ENCODE measurements at regions not wholly inside any gene's neighbourhood (a gene's known extent, or its start where the extent isn't known, plus 50 kb on each side); places are given as distances from the start of the nearest gene placed in this dataset.

DNA sequence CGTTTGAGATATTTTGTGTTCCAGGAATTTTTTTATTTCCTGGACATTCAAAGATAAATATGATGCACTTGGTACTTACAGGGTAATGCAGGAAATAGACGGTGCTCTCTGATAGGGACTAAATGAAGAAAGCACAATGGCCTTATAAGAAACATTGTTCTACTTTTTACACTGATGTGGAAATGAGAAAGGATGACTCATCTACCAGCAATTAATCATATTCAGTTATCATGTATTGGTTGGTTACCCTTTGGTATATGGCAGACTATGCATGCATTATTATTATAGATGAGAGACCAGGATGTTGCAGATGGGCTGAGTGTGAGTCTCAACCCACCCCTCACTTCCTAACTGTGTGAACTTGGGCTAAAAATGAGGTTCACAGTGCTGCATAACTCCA is 222.2 kb downstream of the FLRT2 start:
- TF ChIP-seq ASH2L (IDR thresholded peaks at IDR 0.05; ENCODE audit: borderline replicate concordance, low read depth) (no peak), SMC3 (IDR thresholded peaks at IDR 0.05; ENCODE audit: borderline replicate concordance, low read length) (no peak), SIX5 (IDR thresholded peaks at IDR 0.05; ENCODE audit: low read depth, low read length, severe bottlenecking) (no peak), SP1 (IDR thresholded peaks at IDR 0.05; ENCODE audit: low read depth, low read length) (no peak), SUZ12 (IDR thresholded peaks at IDR 0.05; ENCODE audit: unreplicated experiment) (no peak), RFX5 (IDR thresholded peaks at IDR 0.05; ENCODE audit: low read depth, low read length) (no peak), POLR2AphosphoS5 (IDR thresholded peaks at IDR 0.05; ENCODE audit: low read length) (no peak), RBBP5 (conservative IDR thresholded peaks at IDR 0.05) (no peak)
- TF ChIP-seq, protein P1, sequence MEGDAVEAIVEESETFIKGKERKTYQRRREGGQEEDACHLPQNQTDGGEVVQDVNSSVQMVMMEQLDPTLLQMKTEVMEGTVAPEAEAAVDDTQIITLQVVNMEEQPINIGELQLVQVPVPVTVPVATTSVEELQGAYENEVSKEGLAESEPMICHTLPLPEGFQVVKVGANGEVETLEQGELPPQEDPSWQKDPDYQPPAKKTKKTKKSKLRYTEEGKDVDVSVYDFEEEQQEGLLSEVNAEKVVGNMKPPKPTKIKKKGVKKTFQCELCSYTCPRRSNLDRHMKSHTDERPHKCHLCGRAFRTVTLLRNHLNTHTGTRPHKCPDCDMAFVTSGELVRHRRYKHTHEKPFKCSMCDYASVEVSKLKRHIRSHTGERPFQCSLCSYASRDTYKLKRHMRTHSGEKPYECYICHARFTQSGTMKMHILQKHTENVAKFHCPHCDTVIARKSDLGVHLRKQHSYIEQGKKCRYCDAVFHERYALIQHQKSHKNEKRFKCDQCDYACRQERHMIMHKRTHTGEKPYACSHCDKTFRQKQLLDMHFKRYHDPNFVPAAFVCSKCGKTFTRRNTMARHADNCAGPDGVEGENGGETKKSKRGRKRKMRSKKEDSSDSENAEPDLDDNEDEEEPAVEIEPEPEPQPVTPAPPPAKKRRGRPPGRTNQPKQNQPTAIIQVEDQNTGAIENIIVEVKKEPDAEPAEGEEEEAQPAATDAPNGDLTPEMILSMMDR (IDR thresholded peaks at IDR 0.05 in 2 of 3, conservative IDR thresholded peaks at IDR 0.05 in 1 of 3; ENCODE audit: control insufficient read depth in 2 of 3, extremely low read depth in 1 of 3, insufficient read depth in 1 of 3, low read depth in 3 of 3, low read length in 3 of 3): no peak
- TF ChIP-seq, protein P2, sequence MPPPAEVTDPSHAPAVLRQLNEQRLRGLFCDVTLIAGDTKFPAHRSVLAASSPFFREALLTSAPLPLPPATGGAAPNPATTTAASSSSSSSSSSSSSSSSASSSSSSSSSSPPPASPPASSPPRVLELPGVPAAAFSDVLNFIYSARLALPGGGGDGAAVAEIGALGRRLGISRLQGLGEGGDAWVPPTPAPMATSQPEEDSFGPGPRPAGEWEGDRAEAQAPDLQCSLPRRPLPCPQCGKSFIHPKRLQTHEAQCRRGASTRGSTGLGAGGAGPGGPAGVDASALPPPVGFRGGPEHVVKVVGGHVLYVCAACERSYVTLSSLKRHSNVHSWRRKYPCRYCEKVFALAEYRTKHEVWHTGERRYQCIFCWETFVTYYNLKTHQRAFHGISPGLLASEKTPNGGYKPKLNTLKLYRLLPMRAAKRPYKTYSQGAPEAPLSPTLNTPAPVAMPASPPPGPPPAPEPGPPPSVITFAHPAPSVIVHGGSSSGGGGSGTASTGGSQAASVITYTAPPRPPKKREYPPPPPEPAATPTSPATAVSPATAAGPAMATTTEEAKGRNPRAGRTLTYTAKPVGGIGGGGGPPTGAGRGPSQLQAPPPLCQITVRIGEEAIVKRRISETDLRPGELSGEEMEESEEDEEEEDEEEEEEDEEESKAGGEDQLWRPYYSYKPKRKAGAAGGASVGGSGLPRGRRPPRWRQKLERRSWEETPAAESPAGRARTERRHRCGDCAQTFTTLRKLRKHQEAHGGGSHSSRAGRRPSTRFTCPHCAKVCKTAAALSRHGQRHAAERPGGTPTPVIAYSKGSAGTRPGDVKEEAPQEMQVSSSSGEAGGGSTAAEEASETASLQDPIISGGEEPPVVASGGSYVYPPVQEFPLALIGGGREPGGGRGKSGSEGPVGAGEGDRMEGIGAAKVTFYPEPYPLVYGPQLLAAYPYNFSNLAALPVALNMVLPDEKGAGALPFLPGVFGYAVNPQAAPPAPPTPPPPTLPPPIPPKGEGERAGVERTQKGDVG (CRISPR knock-in tag; IDR thresholded peaks at IDR 0.05): no peak
